GM19463 (cell line): ENCODE measurements at regions not wholly inside any gene's neighbourhood (a gene's known extent, or its start where the extent isn't known, plus 50 kb on each side); places are given as distances from the start of the nearest gene placed in this dataset.
"Not testable (repeated sequence)": the region's sequence is repeated elsewhere in the genome, so short reads cannot be mapped to it uniquely, and the experiment has no call there.

Source experiments
- ATAC-seq: cut with Tn5 transposase; IDR thresholded peaks from one replicate; pipeline ENCODE4 v1.9.1; 2021; ENCODE audit warnings: mild to moderate bottlenecking, moderate library complexity; ENCODE audit not compliant: unreplicated experiment

DNA sequence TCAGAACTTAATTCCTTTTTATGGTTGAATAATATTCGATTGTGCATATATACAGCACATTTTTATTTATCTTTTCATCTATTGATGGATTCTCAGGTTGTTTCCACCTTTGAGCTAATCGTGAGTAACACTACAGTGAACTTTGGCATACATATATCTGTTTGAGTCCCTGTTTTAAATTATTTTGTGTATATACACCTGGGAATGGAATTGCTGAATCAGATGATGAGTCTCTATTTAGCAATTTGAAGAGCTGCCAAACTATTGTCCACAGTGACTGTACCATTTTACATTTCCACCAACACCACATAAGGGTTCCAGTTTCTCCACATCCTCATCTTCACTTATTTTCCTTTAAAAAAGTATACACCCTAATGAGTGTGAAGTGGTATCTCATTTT is 166.2 kb upstream of the FGF13 start:
- ATAC-seq: no peak

DNA sequence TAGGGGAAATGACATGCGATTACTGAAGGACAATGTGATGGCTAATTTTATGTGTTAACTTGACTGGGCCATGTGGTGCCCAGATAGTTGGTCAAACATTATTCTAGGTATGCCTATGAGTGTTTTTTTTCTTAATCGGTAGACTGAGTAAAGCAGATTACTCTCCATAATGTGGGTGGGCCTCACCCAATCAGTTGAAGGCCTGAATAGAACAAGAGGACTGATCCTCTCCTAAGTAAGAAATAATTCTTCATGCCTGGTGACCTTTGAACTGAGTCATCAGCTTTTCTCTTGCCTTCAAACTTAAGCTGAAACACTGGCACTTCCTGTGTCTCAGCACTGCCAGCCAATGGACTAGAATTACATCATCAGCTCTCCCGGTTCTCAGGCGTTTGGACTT is 164.0 kb upstream of the FGF13 start:
- ATAC-seq: no peak

DNA sequence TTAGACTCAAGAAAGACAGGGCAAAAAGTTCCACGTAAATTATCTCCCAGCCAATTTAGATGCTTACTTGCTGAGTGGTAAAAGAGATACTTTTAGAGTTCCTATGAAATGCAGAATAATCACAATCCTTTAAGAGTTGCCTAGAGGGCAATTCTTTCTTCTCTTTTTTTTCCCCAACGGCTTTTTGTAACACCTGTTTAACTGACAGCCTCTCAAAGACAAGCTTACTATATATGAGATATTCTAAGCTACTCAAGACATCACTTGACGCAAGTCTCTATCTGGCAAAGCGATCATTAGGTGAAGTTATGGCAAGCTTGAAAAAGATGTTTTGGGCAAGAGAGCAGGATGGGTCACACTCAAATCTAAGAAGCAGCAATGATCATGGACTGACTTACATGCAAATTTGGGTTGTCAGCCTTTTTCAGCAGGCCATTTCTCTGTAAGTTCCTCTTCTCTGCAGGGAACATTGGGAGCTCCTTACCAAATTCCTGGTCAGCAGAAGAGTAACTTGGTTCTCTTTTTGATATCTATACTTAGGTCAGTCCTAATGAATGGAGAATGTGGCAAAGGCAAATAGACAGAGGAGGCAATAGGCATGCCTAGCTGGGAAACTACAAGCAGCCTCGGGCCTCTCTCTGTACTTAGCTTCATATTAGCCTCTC is 162.9 kb upstream of the FGF13 start:
- no peak for ATAC-seq

DNA sequence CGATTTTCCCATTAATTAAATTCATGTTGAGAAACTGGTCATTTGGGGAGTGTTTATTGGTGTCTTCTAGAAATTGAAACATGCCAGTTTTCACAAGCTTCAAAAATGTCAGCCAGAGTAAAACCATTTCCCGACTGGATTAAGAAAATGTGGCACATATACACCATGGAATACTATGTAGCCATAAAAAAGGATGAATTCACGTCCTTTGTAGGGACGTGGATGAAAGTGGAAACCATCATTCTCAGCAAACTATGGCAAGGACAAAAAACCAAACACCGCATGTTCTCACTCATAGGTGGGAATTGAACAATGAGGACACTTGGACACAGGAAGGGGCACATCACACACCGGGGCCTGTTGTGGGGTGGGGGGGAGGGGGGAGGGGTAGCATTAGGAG is 162.1 kb upstream of the FGF13 start:
- ATAC-seq: not testable (repeated sequence)

DNA sequence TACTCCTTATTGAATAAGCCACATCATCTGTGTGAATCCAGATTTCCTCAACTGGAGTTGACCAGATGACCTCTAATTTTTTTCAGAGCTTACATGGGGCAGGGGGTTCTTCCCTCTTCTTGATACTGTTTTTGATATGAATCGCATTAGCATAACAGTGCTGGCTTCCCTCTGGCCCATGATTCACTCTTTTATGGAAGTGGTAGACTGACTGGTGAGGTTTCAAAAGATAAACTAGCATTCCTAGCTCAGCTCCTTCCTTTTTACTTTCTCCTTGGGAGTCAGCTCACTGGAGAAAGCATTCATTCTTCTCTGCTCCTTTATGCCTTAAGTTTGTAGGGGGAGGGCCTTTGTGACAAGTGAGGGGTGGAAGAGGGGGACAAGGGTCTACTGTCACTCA is 161.0 kb upstream of the FGF13 start:
- ATAC-seq: no peak

DNA sequence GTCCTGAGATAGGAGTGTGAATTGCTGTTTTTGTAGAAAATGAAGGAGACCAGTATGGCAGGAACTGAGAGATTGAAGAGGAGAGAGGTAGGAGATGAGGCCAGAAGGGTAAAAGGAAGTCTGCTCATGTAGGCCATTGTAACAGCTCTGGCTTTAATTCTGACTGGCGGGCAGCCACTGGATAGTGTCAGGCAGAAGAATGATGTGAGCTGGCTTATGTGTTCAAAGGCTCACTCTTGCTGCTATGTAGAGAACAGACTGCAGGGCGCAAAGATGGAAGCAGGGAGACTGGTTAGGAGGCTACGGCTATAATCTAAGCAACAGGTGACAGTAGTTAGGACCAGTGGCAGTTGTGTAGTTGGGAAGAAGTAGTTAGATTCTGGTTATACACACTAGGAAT is 160.2 kb upstream of the FGF13 start:
- no peak for ATAC-seq

DNA sequence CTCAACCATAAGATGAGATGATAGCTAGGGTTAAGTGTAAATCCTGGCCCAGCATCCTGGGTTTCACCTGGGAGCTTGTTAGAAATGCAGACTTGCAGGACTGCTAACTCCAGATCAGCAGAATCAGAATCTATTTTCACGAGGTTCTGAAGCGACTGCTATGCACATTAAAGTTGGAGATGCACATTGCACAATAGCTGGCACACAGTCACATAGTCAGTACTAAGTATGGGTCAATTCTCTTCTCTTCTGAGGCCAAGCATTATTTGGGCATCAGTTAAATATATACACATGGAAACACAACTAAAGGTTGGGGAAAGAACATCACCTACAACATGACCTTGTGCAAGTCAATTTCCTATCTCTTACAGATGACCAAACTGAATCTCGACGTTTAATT is 155.1 kb upstream of the FGF13 start:
- ATAC-seq: no peak

DNA sequence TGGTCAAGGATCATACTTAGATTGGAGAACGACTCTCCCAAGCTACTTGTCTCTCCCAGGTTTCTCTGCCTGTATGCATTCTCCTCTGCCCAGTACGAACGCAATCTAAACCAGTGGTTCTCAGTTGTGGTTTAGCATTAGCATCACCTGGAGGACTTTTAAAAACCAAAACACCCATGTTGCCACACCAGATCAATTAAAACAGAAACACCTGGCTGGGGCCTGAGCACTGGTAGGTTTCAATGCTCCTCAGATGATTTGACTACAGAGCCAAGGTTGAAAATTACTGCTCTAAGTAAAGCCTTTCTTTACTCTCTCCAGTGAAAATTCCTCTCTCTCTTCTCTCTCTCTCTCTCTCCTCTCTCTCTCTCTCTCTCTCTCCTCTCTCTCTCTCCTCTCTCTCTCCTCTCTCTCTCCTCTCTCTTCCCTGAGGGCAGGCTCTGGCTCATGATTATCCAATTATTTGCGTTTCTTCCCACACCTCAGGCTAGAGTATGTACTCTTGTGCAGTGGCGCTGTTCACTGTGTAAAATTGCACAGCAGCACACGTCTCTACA is 153.7 kb upstream of the FGF13 start:
- no peak for ATAC-seq

DNA sequence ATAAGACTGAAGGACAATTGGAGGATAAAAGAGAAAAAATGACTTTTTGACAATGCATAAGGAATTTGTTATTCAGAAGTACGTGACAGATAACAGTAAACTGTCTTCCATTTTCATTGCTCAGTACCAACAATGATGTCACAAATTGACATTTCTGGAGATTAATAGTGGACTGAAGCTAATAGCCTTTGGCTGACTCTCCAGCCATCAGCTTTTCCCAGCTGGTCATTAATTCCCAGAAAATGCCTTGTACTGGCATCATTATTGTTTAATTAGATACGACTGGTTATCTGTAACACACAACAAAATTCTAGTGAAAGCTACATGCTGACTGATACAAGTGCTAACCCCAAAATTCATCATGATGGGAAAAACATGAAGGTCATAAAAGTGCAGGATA is 147.9 kb upstream of the FGF13 start:
- ATAC-seq: no peak

DNA sequence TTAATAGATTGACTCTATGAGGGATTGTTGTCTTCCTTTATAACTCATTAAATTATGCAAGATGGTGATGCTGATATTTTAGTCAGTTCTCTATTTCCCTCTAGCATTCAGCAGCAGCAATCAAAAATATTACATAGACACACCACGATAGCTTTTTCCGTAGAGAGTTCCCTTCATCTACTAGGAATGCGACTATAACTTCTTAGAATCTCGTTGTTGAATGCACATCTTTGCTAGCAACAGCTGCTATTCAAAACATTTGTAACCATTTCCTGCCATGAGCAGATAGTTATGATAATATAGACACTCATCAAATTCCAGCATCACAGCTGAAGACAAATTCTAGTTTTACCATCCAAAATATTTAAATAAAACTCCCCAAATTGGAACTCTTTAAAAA is 147.4 kb upstream of the FGF13 start:
- ATAC-seq: no peak

DNA sequence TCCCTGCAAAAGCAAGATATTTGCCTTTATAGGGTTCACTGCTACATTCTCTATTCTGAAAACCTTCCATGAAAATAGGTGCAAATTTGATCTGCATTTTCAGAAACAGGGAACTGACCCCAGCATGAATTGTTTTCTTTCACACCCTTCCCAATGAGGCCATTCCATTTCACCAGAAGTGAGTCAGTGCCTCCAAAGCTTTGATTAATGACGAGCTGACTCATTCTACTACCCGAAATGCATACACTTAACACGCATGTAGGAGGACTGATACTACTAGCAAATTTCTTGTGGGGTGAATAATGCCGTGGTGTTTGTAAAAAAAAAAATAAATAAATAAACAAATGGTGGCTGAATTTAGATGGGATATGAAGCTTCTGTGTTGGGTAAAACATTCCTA is 146.9 kb upstream of the FGF13 start:
- no peak for ATAC-seq

DNA sequence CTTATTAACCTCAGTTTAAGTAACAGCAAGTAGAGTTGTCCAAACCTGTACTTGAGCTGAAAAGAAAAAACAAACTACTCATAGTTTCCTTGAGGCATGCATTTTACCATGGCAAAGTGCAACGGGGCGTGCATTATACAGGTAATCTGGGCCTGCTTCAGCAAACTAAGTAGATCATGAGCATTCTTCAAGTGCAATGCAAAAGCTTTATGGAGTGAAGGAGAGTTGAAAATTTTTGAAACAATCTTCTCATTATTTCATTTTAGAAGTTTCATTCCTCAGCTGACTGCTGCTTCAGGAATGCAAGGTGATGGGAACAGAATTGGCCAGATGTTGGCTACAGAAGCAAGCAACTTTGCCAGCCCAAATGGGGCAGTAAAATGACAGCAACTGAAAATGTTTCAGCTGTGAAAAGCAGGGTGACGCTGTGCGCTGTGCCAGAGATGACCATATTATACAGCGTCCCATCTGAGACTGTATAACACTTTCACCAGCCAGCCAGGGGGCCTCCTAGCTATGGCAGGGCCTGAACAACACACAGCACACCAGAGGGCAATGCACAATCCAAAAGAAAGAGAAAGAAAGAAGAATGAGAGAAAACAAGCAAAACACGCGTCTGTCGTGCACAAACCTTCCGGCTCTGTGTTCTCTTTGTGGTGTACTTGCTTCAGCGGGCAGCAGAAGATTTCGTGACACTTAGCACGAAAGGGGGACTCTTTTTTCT is 145.5 kb upstream of the FGF13 start:
- no peak for ATAC-seq

DNA sequence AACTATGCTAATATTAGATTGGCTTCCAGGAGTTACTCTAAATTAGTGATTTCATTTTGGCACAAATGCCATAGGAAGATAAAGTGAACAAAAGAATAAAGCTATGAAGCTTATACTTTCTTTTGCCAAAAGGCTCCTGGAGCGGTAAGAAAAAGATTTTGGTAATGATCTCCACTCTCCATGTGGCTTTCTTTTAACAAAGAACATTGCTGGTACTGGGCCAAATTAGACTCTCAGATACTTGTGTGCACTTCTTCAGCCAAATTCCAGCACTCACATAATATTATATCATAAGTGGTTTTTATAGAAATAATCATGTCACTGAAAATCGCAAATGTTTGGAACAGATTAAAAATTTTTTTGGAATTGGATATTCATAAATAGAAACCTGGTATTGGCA is 142.4 kb upstream of the FGF13 start:
- ATAC-seq: no peak

DNA sequence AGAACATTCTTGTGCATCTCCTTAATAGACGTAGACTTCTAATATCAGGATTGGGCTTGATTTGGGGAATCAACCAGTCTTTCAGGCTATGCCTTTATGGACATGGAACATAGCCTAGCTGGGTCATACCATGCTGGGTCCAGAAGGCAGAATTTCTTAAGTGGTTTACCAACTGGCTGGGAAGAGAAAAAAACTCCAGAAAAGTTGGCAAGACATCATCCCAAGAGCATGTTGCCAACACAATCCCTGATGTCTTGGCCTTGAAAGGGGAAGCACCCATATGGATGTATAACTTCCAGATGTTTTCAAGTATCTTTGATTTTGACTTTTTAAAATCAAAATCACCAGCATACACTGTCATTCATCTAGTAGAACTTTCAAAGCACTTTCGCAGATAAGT is 138.0 kb upstream of the FGF13 start:
- ATAC-seq: no peak

DNA sequence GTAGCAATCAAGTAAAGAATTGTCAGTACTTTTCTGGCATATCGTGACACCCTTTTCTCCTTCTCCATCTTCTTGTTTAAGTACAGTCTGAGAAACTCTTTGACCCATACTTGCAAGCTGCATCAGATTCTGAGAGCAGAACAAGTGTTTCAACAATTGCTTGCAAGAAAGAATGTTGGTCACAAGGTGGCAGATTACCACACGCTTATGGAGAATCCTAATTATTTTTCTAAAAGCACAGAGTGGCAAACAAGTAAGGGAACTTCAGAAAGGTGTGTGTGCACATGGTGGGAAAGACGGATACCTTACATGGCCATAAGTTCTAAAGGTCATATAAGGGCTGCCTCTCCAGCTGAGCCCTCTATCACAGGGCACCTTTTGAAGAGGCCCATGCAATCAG is 136.4 kb upstream of the FGF13 start:
- ATAC-seq: no peak

DNA sequence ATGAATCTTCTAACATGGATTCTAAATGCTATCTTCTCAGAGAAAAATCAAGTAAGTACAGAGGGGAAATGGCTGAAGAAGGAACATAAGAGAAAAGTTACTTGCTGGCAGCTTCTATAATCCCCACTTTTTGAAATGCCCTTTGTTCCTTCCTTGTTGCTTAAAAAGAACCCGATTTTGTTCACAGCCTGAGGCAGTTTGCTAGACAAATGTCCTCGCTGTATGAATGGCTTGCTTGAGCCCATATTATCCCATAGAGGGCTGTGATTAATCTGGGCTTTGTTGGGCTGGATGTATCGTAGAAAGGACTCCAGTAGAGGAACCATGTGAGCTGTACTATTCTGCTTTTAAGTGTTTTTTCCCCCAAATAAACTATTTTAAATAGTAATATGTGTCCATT is 134.3 kb upstream of the FGF13 start:
- ATAC-seq: no peak

DNA sequence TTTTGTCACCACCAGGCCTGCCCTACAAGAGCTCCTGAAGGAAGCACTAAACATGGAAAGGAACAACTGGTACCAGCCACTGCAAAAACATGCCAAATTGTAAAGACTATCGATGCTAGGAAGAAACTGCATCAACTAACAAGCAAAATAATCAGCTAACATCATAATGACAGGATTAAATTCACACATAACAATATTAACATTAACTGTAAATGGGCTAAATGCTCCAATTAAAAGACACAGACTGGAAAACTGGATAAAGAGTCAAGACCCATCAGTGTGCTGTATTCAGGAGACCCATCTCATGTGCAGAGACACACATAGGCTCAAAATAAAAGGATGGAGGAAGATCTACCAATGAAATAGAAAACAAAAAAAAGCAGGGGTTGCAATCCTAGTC is 95.9 kb upstream of the FGF13 start:
- ATAC-seq: not testable (repeated sequence)

DNA sequence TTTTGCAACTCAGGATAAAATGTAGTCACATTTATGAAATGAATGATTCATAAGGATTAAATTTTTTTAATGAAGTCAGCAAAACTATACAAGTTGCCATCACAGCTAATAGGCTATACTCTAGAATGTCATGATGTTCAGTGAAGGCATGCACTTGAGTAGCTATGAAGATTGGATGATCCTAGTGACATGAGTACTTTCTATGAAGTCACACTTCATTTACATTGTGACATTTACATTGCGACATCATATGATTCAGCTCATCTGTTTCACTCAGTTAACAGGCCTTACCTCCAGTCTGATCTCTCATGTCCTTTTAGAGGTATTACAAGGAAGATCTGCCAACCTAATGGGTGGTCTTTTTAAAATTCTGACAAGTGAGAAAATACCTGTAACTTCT is 82.7 kb upstream of the FGF13 start:
- ATAC-seq: no peak

DNA sequence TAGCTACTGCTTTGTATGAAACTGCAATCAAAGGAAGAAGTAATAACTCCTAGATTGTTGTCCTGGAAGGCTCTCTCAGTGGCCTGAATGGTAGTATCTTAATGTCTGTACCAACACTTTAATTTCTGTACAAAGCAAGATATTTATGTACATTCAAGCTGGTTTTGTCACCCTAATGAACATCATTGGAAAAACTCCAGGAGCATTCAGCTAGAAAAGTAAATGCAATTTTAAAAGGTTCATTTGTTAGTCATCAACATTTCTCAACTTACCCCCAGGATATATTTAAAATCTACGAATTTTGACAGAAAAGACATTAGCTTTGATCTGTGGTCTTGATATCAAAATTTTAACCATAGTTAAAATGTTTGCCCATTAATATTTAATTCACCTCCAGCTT is 80.0 kb upstream of the FGF13 start:
- ATAC-seq: no peak

DNA sequence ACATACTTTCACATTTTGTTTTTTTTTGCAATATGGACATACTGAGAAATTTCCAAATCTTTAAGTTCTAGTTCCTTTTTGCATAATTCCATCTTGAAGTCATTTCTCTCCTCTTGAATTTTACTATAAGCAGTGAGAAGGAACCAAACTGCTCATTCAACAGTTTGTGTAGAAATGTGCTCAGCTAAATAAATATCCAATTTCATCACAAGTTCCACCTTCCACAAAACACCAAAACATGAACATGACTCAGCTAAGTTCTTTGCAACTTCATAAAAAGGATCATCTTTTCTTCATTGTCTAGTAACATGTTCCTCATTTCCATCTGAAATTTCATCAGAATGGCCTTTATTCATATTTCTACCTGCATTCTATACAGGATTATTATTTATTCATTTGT is 77.3 kb upstream of the FGF13 start:
- no peak for ATAC-seq

DNA sequence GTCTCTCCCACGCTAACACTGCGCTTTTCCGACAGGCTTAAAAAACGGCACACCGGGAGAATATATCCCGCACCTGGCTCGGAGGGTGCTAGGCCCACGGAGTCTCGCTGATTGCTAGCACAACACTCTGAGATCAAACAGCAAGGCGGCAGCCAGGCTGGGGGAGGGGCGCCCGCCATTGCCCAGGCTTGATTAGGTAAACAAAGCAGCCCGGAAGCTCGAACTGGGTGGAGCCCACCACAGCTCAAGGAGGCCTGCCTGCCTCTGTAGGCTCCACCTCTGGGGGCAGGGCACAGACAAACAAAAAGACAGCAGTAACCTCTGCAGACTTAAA is 67.0 kb upstream of the FGF13 start:
- ATAC-seq: not testable (repeated sequence)

DNA sequence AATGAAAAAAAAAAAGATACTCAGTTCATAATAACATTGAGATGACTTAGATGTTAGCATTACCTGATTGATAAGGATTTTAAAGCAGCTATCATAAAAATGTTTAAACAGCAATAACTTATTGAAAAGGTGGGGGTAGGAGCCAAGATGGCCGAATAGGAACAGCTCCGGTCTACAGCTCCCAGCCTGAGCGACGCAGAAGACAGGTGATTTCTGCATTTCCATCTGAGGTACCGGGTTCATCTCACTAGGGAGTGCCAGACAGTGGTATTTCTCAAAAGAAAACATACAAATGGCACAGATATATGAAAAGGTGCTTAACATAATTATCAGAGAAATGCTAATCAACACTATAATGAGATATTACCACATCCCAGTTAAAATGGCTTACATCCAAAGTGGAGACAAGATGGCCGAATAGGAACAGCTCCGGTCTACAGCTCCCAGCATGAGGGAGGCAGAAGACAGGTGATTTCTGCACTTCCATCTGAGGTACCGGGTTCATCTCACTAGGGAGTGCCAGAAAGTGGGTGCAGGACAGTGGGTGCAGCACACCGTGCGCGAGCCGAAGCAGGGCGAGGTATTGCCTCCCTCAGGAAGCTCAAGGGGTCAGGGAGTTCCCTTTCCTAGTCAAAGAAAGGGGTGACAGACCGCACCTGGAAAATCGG is 66.5 kb upstream of the FGF13 start:
- not testable (repeated sequence) for ATAC-seq
